Tibial nerve (tissue), 3 donors: ENCODE measurements at regions not wholly inside any gene's neighbourhood (a gene's known extent, or its start where the extent isn't known, plus 50 kb on each side); places are given as distances from the start of the nearest gene placed in this dataset.
"Not testable (repeated sequence)": the region's sequence is repeated elsewhere in the genome, so short reads cannot be mapped to it uniquely, and the experiment has no call there.

ENCODE experiments used
- CTCF ChIP-seq, 5 experiments: fragments of 200-600 bp in 3 of 5; fragments of 450-650 bp in 2 of 5; sonication (generic) in 3 of 5; IDR thresholded peaks; one replicate each; pipeline ENCODE4 v1.5.1; 2016 to 2019; ENCODE audit warnings: antibody characterized with exemption in 5 of 5, mild to moderate bottlenecking in 3 of 5, moderate library complexity in 2 of 5
- POLR2A ChIP-seq, 2 donors: fragments of 450-650 bp; IDR thresholded peaks; one replicate each; pipeline ENCODE4 v1.6.1; 2017; ENCODE audit warnings: antibody characterized with exemption in 2 of 2, mild to moderate bottlenecking in 2 of 2, moderate library complexity in 2 of 2

GRCh38 chr9:41064125-41064795 lies 64.2 kb downstream of the FOXD4L6 start:
- TF ChIP-seq CTCF, POLR2A (IDR thresholded peaks at IDR 0.05): not testable (repeated sequence)
